ENCODE measurements at regions not wholly inside any gene's neighbourhood (a gene's known extent, or its start where the extent isn't known, plus 50 kb on each side); places are given as distances from the start of the nearest gene placed in this dataset.

GRCh38 chr12:98343002-98343567, 172.3 kb upstream of the TMPO start:
- no peak for DNase-seq (ENCODE audit: low read depth)

DNA sequence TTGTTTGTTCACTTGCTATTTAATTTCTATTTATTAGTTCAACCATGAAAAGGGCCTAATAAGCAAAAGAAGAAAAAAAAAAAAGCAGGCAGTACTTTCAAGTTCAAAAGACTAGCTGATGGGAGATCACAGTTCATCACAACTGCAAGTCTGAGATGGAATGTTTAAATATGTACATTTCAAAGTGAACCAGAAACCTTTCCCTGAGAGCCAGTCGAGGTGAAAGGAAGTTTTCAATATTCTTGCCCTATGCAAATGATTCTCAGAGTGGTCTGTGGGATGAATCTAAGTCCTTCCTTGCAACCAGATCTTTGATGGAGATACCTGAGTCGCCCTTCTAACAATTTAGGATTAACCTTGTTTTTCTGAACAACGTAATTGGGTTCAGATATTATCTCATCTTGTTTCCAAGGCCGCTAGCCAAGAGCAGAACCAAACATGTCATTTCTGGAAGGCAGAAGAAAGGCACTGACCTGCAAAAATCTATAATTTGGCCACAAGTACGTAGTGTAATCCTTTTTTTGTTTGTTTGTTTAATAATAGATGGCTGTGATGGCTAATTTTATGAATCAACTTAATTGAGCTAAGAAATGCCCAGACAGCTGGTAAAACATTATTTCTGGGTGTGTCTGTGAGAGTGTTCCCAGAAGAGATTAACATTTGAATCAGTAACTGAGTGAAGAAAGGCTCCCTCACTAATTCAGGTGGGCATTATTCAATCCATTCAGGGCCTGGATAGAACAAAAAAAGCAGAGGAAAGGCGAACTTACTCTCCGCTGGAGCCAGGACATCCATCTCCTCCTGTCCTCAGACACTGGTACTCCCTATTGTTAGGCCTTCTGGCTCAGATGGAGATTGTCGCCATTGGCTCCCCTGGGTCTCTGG, 171.1 kb upstream of the TMPO start:
- no peak for DNase-seq (ENCODE audit: low read depth)

DNA sequence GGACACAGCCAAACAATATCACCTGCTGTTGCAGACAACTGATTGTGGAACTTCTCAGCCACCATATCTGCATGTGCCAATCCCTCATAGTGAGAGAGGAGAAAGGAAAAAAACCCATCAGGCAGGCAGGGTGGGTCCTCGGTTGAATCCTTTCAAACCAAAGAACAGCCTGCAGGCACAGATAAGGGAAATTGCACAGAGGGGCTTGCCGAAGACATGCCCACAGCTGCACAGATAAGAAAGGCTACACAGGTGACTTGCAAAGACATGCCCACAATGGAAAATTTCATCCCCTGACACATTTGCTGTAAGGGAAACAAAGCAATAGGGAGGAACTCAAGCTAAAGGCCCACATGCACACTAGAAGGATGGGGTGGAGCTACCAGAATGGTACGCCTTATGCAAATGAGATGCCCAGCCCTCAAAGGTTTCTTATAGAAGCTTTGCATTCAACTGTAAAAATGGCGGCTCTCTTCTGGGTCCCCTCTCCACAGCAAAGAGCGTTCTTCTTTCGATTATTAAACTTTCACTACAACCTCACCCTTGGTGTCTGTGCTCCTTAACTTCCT, 170.0 kb upstream of the TMPO start:
- DNase-seq (ENCODE audit: low read depth), result no peak

- DNase-seq (ENCODE audit: low read depth), result no peak
Measured at GRCh38 chr12:98351089-98351488, 164.3 kb upstream of the TMPO start.

GRCh38 chr12:98351784-98352183, 163.6 kb upstream of the TMPO start:
- no peak for DNase-seq (ENCODE audit: low read depth)

DNA sequence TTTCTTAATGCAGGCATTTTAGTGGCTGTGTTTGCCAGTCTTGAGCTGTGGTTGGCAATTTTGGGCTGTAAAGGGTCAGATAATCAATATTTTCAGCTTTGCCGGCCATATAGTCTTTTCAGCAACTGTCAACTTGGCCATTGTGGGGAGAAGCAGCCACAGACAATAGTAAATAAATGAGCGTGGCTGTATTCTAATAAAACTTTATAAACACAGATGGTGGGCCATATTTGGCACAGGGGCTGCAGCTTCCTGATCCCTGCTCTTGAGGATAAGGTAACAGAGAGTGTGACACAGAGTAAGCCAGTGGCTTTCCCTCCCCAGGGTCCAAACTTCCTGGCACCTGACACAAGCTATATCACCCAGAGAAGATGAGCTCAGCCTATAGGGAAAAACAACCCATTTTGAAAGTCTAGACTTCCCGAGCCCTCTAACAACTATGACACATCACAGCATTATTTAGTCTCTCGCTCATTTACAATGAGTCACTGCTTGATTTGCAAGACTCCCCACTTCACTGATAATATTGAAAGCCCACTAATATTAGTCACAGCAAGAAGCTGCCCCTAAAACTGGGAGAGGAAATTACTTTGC, 163.1 kb upstream of the TMPO start:
- DNase-seq (ENCODE audit: low read depth), result peak; percentile 54

DNA sequence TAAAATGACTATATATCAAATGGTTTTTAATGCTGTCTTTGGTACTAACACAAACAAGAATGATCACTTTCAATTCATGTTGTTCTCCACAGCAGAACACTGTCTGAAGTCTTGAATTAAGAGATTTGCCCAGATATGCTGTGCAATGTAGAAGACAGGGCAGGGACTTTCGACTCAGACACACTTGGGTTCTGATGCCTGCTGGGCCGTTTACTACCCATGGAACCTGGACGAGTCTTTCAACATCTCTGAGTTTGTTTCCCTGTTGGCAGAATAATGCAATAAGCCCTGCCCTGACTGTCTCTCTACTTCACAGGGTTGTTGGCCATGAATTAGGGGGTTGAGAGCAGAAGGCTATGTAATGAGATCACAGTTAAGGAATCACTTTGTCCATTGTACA, 162.6 kb upstream of the TMPO start:
- no peak for DNase-seq (ENCODE audit: low read depth)

- DNase-seq (ENCODE audit: low read depth), result no peak
Measured at GRCh38 chr12:98354520-98355035, 160.8 kb upstream of the TMPO start.

- no peak for DNase-seq (ENCODE audit: low read depth)
Measured at GRCh38 chr12:98355322-98355721, 160.1 kb upstream of the TMPO start.

- DNase-seq (ENCODE audit: low read depth), result no peak
Measured at GRCh38 chr12:98355933-98356332, 159.5 kb upstream of the TMPO start.

DNA sequence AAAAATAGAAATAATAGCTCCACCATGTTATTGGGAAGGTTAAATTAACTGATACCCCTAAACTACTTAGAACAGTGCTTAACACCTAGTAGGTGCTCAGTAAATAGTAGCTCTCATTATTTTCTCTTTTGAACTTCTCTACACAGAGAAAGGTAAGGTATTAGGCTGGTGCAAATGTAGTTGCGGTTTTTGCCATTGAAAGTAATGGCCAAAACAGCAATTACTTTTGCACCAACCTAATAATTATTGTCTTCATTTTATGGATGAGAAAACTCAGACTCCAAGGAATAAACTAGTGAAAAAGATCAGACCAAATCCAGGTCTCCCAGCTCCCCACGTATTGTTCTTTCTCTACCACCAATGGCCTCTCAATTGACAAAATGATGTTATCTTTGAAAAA, 157.2 kb upstream of the TMPO start:
- DNase-seq (ENCODE audit: low read depth), result no peak

DNA sequence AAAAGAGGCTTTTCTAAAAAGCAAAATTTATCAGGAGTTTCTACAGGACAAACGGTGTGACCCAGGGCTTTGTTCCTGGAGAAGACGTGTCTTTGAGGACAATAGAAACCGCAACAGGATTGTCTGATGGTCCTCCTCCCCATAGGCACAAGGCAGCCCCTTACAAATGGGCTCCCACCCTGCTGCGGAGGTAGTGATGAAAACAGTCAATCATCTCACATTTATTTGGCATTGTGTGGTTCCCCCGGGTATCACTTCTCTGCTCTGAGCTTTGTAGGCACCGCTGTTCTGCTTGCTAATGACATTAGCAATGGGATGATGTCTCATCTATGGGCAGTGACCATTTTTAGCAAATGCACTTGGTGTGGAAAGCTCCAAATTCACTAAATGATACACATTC, 155.5 kb upstream of the TMPO start:
- no peak for DNase-seq (ENCODE audit: low read depth)

GRCh38 chr12:98360401-98360800, 155.0 kb upstream of the TMPO start:
- DNase-seq (ENCODE audit: low read depth), result no peak

DNA sequence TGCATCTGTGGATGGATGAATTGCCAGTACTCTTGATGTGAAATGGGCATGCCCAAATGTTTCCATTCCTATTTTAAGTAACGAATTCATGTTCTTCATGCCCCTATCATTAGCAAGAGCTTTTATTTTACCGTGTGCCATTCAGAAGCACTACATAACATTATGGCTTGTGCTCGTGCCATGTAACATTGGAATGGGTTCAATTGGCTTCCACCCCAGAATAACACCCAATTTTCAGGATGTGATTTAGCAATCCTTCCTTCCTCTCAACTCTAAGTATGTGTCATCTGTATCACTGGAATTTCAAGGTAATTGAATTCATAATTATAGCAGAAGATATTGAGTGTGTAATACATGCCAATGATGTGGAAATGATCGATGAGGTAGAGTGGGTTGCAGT, 145.8 kb upstream of the TMPO start:
- no peak for DNase-seq (ENCODE audit: low read depth)

- no peak for DNase-seq (ENCODE audit: low read depth)
Measured at GRCh38 chr12:98370976-98371375, 144.4 kb upstream of the TMPO start.

DNA sequence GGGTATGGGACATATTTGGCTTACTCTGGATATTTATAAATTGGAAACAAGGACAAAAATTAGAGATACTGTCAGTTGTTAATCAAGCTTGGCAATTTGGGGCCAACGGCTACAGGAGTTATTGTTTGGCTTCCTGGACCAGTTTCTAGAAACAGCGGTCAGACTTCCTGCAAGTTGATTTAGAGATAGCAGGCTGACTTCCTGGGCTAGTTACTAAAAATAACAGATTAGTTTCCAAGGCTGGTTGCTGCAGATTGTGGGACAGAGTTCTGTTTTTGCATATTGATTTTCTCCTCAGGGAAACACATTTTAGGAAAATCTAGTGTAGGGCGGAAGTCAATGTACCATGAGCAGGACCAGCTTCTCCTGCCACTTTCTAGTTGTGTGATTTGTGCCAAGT, 144.0 kb upstream of the TMPO start:
- no peak for DNase-seq (ENCODE audit: low read depth)

DNA sequence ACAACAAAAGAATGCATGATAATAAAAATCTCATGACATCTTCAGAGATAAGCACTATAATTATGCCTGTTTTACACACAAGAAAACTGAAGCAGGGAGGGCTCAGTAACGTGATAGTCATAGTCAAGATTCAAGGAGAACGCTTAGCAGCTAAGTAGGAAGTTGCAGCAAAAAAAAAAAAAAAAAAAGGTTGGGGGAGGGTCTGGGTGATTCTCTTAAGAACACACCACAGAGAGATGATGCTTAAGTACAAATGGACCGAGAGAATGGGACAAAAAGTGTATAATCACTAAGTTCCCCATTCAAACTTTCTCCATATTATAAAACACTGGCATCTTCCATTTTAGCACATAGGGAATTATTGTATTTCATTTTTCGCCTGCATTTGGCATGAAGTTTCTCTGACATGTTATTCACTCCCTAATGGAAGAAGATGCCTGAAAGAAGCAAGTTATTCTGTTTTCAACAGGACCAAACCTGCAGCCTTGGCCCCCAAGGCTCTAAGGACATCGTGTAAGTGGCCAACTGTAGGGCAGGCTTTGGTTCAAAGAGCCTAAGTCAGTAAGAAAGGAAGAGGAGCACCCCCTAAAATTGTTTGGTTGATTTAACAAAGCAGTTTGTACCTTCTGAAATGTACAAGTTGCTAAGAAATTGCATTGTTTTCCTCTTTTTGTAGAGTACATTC, 142.9 kb upstream of the TMPO start:
- no peak for DNase-seq (ENCODE audit: low read depth)

DNA sequence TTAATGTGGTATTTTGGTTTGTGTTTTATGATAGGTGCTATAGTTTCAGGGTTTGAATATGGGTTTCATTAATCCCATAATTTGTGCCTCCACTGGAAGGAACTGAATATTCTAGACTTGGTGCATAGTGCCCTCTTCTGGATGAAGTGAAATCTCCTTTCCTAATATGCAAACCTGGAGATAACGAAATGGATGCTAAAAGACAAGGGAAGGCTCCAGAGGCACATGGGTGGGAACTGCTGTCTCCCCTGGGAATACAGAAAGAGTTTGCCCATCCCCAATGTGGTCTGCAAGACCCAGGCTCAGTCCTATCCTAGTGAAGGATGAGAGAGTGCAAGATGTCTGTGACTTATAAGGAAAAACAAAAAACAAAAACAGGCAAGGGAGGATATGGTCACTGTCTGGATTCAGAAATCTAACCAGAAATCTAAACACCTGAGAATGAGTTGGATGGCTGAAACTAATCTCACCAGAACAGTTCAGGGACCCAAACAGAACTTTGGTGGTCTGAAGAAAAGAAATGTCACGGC, 142.3 kb upstream of the TMPO start:
- DNase-seq (ENCODE audit: low read depth), result peak; percentile 59

GRCh38 chr12:98374007-98374406, 141.4 kb upstream of the TMPO start:
- DNase-seq (ENCODE audit: low read depth), result peak; percentile 80

- no peak for DNase-seq (ENCODE audit: low read depth)
Measured at GRCh38 chr12:98379106-98379505, 136.3 kb upstream of the TMPO start.

DNA sequence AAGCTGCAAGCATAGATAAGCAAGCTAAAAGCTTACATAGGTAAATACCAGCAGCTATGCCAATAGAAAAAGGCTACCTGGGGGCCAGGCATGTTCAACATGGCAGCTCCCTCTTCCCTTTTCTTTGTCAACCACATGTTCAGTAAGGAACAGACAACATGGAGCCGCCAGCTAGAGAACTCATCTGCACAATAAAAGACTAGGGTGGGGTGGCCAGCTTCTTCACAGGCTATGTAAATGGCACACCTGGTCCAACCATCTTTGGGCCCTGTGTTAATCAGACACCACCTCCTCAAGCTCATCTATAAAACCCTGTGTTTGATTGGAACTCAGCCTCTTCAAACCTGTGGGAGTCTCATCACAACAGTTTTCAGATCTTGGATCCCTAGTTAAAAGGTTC, 129.7 kb upstream of the TMPO start:
- DNase-seq (ENCODE audit: low read depth), result no peak

DNA sequence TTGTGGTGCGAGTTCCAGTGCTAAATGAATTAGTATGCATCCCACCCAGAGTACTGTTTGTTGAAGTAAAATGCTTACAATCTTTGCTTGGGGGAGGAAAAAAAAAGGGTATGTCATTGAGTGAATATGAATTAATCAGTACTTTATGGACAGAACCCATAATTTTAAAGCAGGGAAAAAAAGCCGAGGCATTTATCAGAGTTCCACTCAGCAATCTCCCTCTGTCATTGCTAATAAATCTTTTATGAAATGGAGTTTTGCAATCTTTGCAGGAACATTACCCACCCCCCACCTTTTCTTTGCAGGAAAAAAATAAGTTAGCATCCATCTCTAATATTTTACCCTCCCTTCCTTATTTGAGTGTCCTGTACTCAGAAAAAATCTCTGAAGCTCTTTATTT, 127.9 kb upstream of the TMPO start:
- no peak for DNase-seq (ENCODE audit: low read depth)

Measured in LHCN-M2 (cell line).